ENCODE measurements at regions not wholly inside any gene's neighbourhood (a gene's known extent, or its start where the extent isn't known, plus 50 kb on each side); places are given as distances from the start of the nearest gene placed in this dataset.

GRCh38 chr9:32300373-32300772 lies 84.1 kb upstream of the ACO1 start (continued):
- peak; percentile 86 for TF ChIP-seq SOX5 (CRISPR knock-in tag; IDR thresholded peaks at IDR 0.05; ENCODE audit: borderline replicate concordance)
- no peak for TF ChIP-seq ZNF639 (CRISPR knock-in tag; conservative IDR thresholded peaks at IDR 0.05)
- TF ChIP-seq MNT (IDR thresholded peaks at IDR 0.05) = no peak
- no peak for TF ChIP-seq IKZF5 (CRISPR knock-in tag; IDR thresholded peaks at IDR 0.05)
- TF ChIP-seq ISL2 (CRISPR knock-in tag; IDR thresholded peaks at IDR 0.05) = peak; percentile 77
- TF ChIP-seq HOXA5 (CRISPR knock-in tag; IDR thresholded peaks at IDR 0.05) = no peak
- no peak for TF ChIP-seq MED1 (CRISPR knock-in tag; IDR thresholded peaks at IDR 0.05)
- no peak for TF ChIP-seq ZNF749 (CRISPR knock-in tag; IDR thresholded peaks at IDR 0.05; ENCODE audit: borderline replicate concordance)
- no peak for TF ChIP-seq ZNF782 (CRISPR knock-in tag; IDR thresholded peaks at IDR 0.05; ENCODE audit: borderline replicate concordance)
- TF ChIP-seq ATF7-NPFF (CRISPR knock-in tag; IDR thresholded peaks at IDR 0.05; ENCODE audit: low read depth) = no peak
- TF ChIP-seq SOX6 (IDR thresholded peaks at IDR 0.05) = no peak
- peak; percentile 84 for TF ChIP-seq SOX6 (CRISPR knock-in tag; IDR thresholded peaks at IDR 0.05)
- TF ChIP-seq POGZ (CRISPR knock-in tag; IDR thresholded peaks at IDR 0.05) = peak; percentile 46; the same call in 1 of the 2 replicates
- no peak for TF ChIP-seq NPAS2 (CRISPR knock-in tag; IDR thresholded peaks at IDR 0.05; ENCODE audit: borderline replicate concordance)
- no peak for TF ChIP-seq ATF7 (IDR thresholded peaks at IDR 0.05)
- no peak for TF ChIP-seq ATF7 (CRISPR knock-in tag; IDR thresholded peaks at IDR 0.05)
- TF ChIP-seq HOXA9 (CRISPR knock-in tag; IDR thresholded peaks at IDR 0.05; ENCODE audit: borderline replicate concordance) = no peak
- TF ChIP-seq ZEB1 (IDR thresholded peaks at IDR 0.05; ENCODE audit: insufficient replicate concordance, low read depth) = no peak
- TF ChIP-seq PRMT3 (CRISPR knock-in tag; IDR thresholded peaks at IDR 0.05; ENCODE audit: borderline replicate concordance, low read depth) = no peak
- TF ChIP-seq ZNF564 (CRISPR knock-in tag; IDR thresholded peaks at IDR 0.05) = no peak
- no peak for TF ChIP-seq STAT5B (CRISPR knock-in tag; IDR thresholded peaks at IDR 0.05)
- TF ChIP-seq GABPB1 (CRISPR knock-in tag; IDR thresholded peaks at IDR 0.05) = no peak
- TF ChIP-seq EED (CRISPR knock-in tag; IDR thresholded peaks at IDR 0.05) = no peak
- no peak for TF ChIP-seq HOXA3 (CRISPR knock-in tag; IDR thresholded peaks at IDR 0.05)
- 0 out of 2 replicates have a peak, but pooled peaks have one; percentile 44 for TF ChIP-seq ONECUT2 (CRISPR knock-in tag; IDR thresholded peaks at IDR 0.05)
- TF ChIP-seq ZNF431 (CRISPR knock-in tag; IDR thresholded peaks at IDR 0.05; ENCODE audit: borderline replicate concordance, low read depth) = no peak
- TF ChIP-seq ZSCAN30 (CRISPR knock-in tag; IDR thresholded peaks at IDR 0.05) = no peak
- TF ChIP-seq ZNF513 (CRISPR knock-in tag; conservative IDR thresholded peaks at IDR 0.05) = no peak
- TF ChIP-seq BATF2 (CRISPR knock-in tag; IDR thresholded peaks at IDR 0.05) = no peak
